GM19438 (cell line): ENCODE measurements at regions not wholly inside any gene's neighbourhood (a gene's known extent, or its start where the extent isn't known, plus 50 kb on each side); places are given as distances from the start of the nearest gene placed in this dataset.

ENCODE experiments used
- ATAC-seq: cut with Tn5 transposase; IDR thresholded peaks from one replicate; pipeline ENCODE4 v1.9.1; 2021; ENCODE audit warnings: low read depth; ENCODE audit not compliant: unreplicated experiment

GRCh38 chr15:47371939-47372338 lies 345.4 kb upstream of the SEMA6D start:
- ATAC-seq = no peak

GRCh38 chr15:47374222-47374621 lies 343.1 kb upstream of the SEMA6D start:
- ATAC-seq = no peak

DNA sequence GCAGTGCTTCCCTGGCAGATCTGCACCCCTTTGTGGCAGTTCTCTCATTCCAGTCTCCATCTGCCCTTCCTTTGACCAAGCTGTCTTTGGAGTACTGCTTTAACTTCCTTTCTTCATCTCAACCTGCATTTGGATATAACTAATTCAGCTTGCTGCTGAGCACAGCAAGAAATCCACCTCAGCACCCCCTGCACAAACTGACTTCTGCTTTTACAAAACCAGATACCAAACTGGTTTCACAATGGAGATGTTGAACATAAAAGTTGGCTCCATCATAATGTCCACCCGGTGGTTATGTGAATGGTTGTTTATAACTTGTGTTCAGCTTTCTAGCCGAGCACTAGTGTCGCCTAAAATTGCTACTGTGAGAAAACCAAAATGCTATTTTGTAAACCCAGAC lies 341.1 kb upstream of the SEMA6D start:
- no peak for ATAC-seq

DNA sequence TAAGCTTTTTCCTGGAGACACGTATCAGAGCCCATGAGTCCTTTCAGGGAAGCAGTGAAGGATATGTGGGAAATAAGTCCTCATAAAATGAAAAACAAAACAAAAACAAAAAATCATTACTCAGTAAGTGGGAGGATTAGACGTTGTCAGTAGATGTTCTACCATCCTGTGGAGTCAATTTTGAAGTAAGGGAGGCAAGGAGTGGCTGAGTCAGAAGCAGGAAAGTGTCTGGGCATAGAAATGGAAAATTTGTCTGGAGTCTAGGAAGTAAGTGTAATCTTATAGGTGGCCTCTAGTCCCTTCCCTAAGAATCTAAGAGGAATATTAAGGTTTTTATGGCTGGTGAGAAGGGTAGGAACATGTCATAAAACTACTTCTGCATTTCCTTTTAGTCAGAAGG lies 339.8 kb upstream of the SEMA6D start:
- no peak for ATAC-seq

- no peak for ATAC-seq
Measured at GRCh38 chr15:47378527-47378926, 338.8 kb upstream of the SEMA6D start.

DNA sequence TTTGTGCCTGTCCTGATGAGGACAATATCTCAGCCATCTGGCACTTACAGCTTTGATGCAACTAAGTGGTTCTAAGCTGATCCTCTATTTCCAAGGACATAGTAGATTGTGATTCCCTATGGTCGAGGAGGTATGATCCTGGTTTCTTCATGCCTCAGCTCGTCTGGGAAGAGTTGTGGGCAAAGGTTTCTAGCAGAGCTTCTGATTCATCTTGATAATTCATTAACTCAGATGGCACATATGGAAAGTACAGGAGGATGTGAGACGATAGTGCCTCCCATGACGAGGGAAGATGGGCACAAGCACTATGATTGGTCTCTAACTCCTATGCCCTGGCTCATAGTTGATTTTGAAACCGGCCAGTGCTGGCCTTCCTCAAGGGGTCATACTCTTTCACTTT lies 334.2 kb upstream of the SEMA6D start:
- no peak for ATAC-seq

- no peak for ATAC-seq
Measured at GRCh38 chr15:47383801-47384200, 333.5 kb upstream of the SEMA6D start.

DNA sequence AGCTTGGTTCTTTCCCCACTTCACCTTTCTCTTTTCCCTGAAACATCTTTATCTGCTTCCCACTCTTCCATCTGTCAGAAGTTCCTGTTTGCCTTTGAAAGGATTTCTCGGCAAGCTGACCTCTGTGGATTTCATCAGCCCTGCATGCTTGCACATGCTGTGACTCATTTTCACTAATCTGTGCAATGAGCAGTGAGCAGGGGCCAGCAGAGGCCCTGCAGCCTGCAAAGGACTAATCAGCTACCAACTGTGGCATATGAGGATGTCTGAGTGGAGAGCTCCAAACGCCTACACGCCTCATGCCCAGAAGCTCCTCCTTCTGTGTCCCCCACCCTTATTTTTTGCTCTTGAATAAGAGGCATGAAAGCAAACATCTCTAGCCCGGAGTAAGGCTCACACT lies 333.0 kb upstream of the SEMA6D start:
- no peak for ATAC-seq

DNA sequence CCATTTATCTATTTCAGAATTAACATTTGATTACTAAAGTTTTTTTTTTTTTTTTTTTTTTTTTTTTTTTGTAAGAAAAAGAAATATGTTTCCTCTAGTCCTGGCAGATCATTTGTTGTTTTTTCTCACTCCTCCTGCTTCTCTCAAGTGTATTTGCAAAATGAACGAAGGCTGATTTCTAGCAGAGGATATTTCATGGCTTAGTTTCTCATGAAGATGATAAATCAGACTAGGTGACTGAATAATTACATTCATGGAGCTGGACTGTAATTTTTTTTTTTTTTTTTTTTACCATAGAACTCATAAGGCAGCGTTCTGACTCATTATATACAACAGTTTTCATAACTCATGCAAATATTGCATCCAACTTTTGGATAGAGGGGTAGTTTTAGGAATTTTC lies 332.5 kb upstream of the SEMA6D start:
- no peak for ATAC-seq

DNA sequence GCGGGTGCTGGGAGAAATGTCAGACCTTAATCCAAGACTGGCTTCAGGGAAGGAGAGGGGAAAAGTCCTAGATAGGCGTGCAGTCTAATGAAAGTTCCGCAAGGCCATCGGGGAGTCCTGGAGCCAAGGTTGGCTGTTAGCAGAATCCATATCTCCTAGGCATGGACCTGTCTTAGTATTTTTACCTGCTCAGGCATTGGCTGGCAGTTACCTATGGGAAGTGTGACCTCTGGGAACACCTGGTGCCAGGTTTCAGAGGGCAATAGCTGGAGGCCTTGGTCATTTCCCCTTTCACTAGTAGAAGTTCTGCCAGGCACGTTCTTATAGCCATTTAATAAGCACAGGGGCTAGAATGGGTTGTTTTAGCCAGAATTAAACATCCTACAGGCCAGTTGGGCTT lies 330.8 kb upstream of the SEMA6D start:
- no peak for ATAC-seq

DNA sequence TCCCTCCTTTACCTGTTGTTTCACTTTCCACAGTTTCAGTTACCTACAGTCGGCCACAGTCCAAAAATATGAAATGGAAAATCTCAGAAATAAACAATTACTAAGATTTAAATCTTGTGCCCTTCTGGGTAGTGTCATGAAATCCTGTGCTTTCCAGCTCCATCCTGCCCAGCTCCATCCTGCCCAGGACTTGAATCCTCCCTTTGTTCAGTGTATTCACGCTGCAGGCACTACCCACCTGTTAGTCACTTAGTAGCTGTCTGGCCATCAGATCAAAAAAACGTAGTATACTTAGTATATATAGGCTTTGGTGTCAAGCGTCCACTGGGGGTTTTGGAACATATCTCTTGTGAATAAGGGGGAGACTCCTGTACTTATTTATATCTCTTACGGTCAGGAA lies 329.0 kb upstream of the SEMA6D start:
- ATAC-seq = no peak

- no peak for ATAC-seq
Measured at GRCh38 chr15:47390208-47390765, 327.0 kb upstream of the SEMA6D start.

DNA sequence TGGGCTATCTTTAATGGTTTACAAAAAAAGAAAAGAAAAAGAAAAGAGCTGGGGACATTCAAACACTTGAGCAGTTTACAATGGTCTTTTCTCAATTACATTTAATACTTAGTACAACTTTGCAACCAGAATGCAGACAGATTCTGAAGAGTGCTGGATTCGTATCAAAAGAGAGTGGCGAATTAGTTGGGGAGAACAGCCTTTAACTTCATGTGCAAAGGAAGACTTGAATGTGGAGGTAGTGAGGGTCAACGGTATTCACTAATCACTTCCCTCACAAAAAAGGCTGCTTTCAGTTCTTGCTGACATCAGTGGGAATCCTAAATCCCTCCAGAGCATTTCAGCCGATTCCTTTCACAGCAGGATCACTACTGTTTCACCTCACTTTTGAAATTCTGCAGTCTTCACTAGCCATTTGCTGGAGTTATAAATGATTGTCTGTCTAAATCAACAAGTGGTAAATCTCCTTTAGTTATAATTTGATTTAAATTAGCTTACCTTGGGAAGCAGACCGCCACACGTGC lies 323.0 kb upstream of the SEMA6D start:
- ATAC-seq = no peak

GRCh38 chr15:47395076-47395475 lies 322.2 kb upstream of the SEMA6D start:
- ATAC-seq = no peak

- ATAC-seq = no peak
Measured at GRCh38 chr15:47397655-47398054, 319.6 kb upstream of the SEMA6D start.

GRCh38 chr15:47398132-47398531 lies 319.2 kb upstream of the SEMA6D start:
- ATAC-seq = no peak

DNA sequence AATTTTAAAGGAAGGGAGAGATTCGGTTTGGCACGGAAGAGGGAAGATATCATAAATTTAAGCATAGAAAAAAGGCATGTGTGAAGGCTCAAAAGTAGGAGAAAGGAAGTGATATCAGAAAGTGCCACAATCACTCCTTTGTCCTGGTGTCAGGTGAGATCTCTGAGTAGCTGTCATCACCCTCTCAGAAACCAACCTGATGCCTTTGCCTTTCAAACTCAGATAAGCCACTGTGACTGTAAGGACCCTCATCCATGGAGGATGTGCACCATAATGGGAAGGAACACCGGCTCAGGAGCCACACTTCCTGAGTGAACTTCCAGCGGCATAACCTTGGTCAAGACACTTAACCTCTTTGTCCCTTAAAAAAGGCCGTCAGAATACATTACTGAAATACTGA lies 318.7 kb upstream of the SEMA6D start:
- no peak for ATAC-seq

DNA sequence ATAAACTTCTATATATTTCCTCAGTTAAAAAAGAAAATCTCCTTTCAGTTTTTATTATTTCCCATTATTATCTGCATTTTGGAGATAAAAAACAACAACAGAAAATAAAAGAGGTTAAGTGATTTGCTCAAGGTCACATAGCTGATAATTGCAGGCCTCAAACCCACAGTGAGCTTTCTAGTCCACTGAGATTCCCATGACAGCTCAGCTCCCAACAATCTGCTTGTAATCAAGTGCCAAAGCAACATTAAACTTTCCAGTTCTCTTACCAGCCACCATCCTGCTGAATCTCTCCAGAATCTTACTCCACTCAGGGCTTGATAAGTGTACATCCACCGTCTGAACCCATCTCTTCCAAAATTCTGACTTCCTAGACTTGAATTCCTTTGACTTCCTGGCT lies 318.2 kb upstream of the SEMA6D start:
- ATAC-seq = no peak

DNA sequence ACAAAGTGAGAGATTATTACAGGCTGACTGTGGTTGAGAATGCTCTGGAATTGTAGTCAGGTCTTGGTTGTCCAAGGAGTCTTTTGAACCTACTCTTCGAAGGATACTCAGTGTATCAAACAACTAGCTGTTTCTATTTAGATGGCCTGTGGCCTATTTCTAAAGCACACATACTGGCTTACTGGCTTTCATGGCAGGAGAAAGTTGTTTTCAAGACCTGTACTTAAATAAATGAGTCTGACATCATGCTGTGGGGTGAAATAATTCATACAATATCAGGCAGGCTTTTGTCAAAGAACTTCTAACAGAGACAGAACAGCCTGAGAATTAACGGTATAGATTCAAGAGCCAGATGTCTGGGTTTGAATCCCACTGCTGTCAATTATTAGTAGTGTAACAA lies 316.7 kb upstream of the SEMA6D start:
- no peak for ATAC-seq

DNA sequence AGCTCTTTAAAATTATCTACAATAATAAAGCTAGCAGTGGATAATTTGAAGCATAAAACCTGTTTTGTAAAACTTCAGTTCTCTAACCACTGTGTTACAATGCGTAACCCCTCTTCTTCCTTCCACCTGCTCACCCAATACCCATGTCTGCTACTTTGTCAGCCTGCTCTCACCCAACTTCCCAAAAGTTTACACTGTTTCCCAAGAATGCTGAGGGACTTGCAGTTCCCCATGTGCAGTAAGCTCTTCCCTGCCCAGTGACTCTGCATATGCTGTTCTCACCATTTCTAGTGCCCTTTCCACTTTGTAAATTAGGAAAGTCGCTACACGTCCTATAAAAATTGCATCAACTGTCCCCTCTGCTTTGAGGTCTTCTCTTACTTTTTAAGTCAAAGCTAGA lies 315.9 kb upstream of the SEMA6D start:
- ATAC-seq = no peak

DNA sequence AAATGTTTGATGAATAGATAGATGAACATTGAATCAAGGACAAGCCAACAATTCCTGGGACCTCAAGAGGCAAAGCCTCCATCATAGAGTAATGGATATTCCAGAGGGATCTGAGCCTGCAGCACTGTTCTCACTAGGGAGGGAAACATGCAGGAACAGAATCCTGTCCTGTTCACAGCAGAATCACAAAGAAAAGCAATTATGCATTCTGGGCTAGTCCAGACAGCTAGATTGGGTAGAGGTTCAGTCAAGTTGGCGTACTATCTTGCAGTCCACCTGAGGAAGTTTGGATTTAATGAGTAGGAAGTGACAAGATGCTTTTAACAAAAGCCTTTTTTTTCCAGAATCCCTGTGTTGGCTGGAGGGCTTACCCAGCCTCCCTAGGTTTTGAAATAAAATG lies 314.5 kb upstream of the SEMA6D start:
- ATAC-seq = no peak

GRCh38 chr15:47404877-47405276 lies 312.4 kb upstream of the SEMA6D start:
- ATAC-seq = no peak
